ENCODE measurements at regions not wholly inside any gene's neighbourhood (a gene's known extent, or its start where the extent isn't known, plus 50 kb on each side); places are given as distances from the start of the nearest gene placed in this dataset.

GRCh38 chr18:77608807-77609206, 359.2 kb downstream of the GALR1 start:
- POLR2A ChIA-PET, result no interaction called here
- DNase-seq (ENCODE audit: low read depth), result no peak
- no peak for TF ChIP-seq CTCF (IDR thresholded peaks at IDR 0.05; ENCODE audit: insufficient read depth, low read depth, low read length)
- H3K4me3 ChIP-seq (ENCODE audit: low read depth, low read length), result no peak overlapping the region
- H3K36me3 ChIP-seq (ENCODE audit: control insufficient read depth, insufficient read depth, low read length), result no peaks in the 10 kb centered on the region
- H3K27me3 ChIP-seq (ENCODE audit: control insufficient read depth, insufficient read depth, low read length), result no peaks in the 10 kb centered on the region
- CTCF ChIA-PET, result no interaction called here

GRCh38 chr18:77617694-77618093, 368.0 kb downstream of the GALR1 start:
- POLR2A ChIA-PET, result no interaction called here

GRCh38 chr18:77619525-77619924, 369.9 kb downstream of the GALR1 start:
- TF ChIP-seq CTCF (IDR thresholded peaks at IDR 0.05; ENCODE audit: insufficient read depth, low read depth, low read length), result no peak
- DNase-seq (ENCODE audit: low read depth), result no peak
- ChIA-PET CTCF (no interaction called here), POLR2A (no interaction called here)
- Histone ChIP-seq H3K4me3 (ENCODE audit: low read depth, low read length) (no peak overlapping the region), H3K36me3 (ENCODE audit: control insufficient read depth, insufficient read depth, low read length) (no peaks in the 10 kb centered on the region), H3K27me3 (ENCODE audit: control insufficient read depth, insufficient read depth, low read length) (no peaks in the 10 kb centered on the region)

More at GRCh38 chr18:77617694-77618093, 368.0 kb downstream of the GALR1 start:
- no peak for TF ChIP-seq CTCF (IDR thresholded peaks at IDR 0.05; ENCODE audit: insufficient read depth, low read depth, low read length)
- DNase-seq (ENCODE audit: low read depth), result no peak
- Histone ChIP-seq H3K36me3 (ENCODE audit: control insufficient read depth, insufficient read depth, low read length) (no peaks in the 10 kb centered on the region), H3K27me3 (ENCODE audit: control insufficient read depth, insufficient read depth, low read length) (no peaks in the 10 kb centered on the region), H3K4me3 (ENCODE audit: low read depth, low read length) (no peak overlapping the region)
- CTCF ChIA-PET, result no interaction called here

GRCh38 chr18:77622009-77622692, 372.5 kb downstream of the GALR1 start:
- no peak for DNase-seq (ENCODE audit: low read depth)
- POLR2A ChIA-PET, result no interaction called here
- Histone ChIP-seq H3K27me3 (ENCODE audit: control insufficient read depth, insufficient read depth, low read length) (no peaks in the 10 kb centered on the region), H3K4me3 (ENCODE audit: low read depth, low read length) (no peak overlapping the region), H3K36me3 (ENCODE audit: control insufficient read depth, insufficient read depth, low read length) (no peaks in the 10 kb centered on the region)
- no peak for TF ChIP-seq CTCF (IDR thresholded peaks at IDR 0.05; ENCODE audit: insufficient read depth, low read depth, low read length)
- CTCF ChIA-PET, result no interaction called here

- no peak for TF ChIP-seq CTCF (IDR thresholded peaks at IDR 0.05; ENCODE audit: insufficient read depth, low read depth, low read length)
- Histone ChIP-seq H3K4me3 (ENCODE audit: low read depth, low read length) (no peak overlapping the region), H3K27me3 (ENCODE audit: control insufficient read depth, insufficient read depth, low read length) (no peaks in the 10 kb centered on the region), H3K36me3 (ENCODE audit: control insufficient read depth, insufficient read depth, low read length) (no peaks in the 10 kb centered on the region)
- DNase-seq (ENCODE audit: low read depth), result no peak
- POLR2A ChIA-PET, result no interaction called here
- CTCF ChIA-PET, result no interaction called here
Observed at GRCh38 chr18:77632758-77633157, 383.1 kb downstream of the GALR1 start.
